ENCODE measurements at regions not wholly inside any gene's neighbourhood (a gene's known extent, or its start where the extent isn't known, plus 50 kb on each side); places are given as distances from the start of the nearest gene placed in this dataset.

GRCh38 chr2:2796207-2796606 is 465.1 kb upstream of the MYT1L start:
- Histone ChIP-seq H2AFZ (ENCODE audit: low read depth, low read length) (no peak overlapping the region), H3K36me3 (ENCODE audit: control insufficient read depth, insufficient read depth, low read length) (no peaks in the 10 kb centered on the region), H3K27ac (ENCODE audit: extremely low read depth, low read depth, low read length) (no peak overlapping the region), H4K20me1 (replicated peaks; ENCODE audit: control insufficient read depth, insufficient read depth, low read length) (no peaks in the 10 kb centered on the region), H3K4me1 (replicated peaks in 1 of 2; ENCODE audit: control insufficient read depth in 2 of 2, insufficient read depth in 2 of 2, low read length in 2 of 2) (no peaks in the 10 kb centered on the region), H3K9ac (ENCODE audit: insufficient read depth in 1 of 2, low read depth in 2 of 2, low read length in 2 of 2) (no peak overlapping the region), H3K79me2 (ENCODE audit: control insufficient read depth, insufficient read depth, low read length) (no peaks in the 10 kb centered on the region), H3K27me3 (ENCODE audit: control insufficient read depth in 2 of 2, insufficient read depth in 2 of 2, low read length in 2 of 2) (peaks cover 3 to 59% of the 10 kb centered on the region in 2 experiments; a peak in 3 of 5 replicates), H3K9me1 (ENCODE audit: control insufficient read depth, insufficient read depth, low read length) (no peaks in the 10 kb centered on the region), H3K9me3 (replicated peaks; ENCODE audit: control insufficient read depth, insufficient read depth, low read depth, low read length) (no peaks in the 10 kb centered on the region), H3K4me3 (no peak overlapping the region), H3K4me2 (ENCODE audit: insufficient read depth, low read length) (no peak overlapping the region)
- 0% methylated on average over 9 of the region's 14 CpGs for WGBS (ENCODE audit: insufficient coverage, low coverage, missing lambda C conversion rate)
- TF ChIP-seq ZNF282 (CRISPR knock-in tag; IDR thresholded peaks at IDR 0.05) (no peak), JUN (IDR thresholded peaks at IDR 0.05; ENCODE audit: borderline replicate concordance, low read depth, low read length) (no peak), JUN (CRISPR knock-in tag; IDR thresholded peaks at IDR 0.05; ENCODE audit: borderline replicate concordance) (no peak), RHOXF2B (CRISPR knock-in tag; conservative IDR thresholded peaks at IDR 0.05) (no peak), ELK1 (CRISPR knock-in tag; IDR thresholded peaks at IDR 0.05) (no peak), HMGN3 (IDR thresholded peaks at IDR 0.05; ENCODE audit: borderline replicate concordance, extremely low read depth, insufficient read length, low read depth, low read length) (no peak), AFF4 (CRISPR knock-in tag; IDR thresholded peaks at IDR 0.05) (no peak), ELF2 (CRISPR knock-in tag; IDR thresholded peaks at IDR 0.05) (no peak), CSDE1 (IDR thresholded peaks at IDR 0.05) (no peak), ATF7 (IDR thresholded peaks at IDR 0.05) (no peak), SMAD1 (IDR thresholded peaks at IDR 0.05; ENCODE audit: low read depth, low read length, partially characterized antibody) (no peak), ATF6 (CRISPR knock-in tag; IDR thresholded peaks at IDR 0.05) (no peak), RBM22 (IDR thresholded peaks at IDR 0.05; ENCODE audit: low read depth, low read length, poor library complexity, severe bottlenecking) (no peak), RBM15 (IDR thresholded peaks at IDR 0.05; ENCODE audit: insufficient read depth, low read length) (no peak), HSF4 (CRISPR knock-in tag; IDR thresholded peaks at IDR 0.05; ENCODE audit: borderline replicate concordance) (no peak), ZNF274 (IDR thresholded peaks at IDR 0.05; ENCODE audit: borderline replicate concordance, low read depth, low read length) (no peak)
- BruUV-seq (replicated peaks), result no TSS peak
- intact Hi-C loops (cut with micrococcal nuclease), result no loop called here
- DNase-seq (ENCODE audit: extremely low read depth in 1 of 4, low spot score in 3 of 4) (no peak), FAIRE-seq (no peak), ATAC-seq (no peak)
- in situ Hi-C loops (cut with MboI), result no loop called here
- ChIA-PET CTCF (ENCODE audit: low intra/inter-chr PET ratio) (no interaction called here), POLR2A (interaction anchor here (0.6 kb wide), 2 partner anchors 158 to 202 kb away, joined by 3 to 4 read pairs; no protein-coding TSS in a partner anchor)

Measured in K562 (cell line).